ENCODE measurements at regions not wholly inside any gene's neighbourhood (a gene's known extent, or its start where the extent isn't known, plus 50 kb on each side); places are given as distances from the start of the nearest gene placed in this dataset.
"Not testable (repeated sequence)": the region's sequence is repeated elsewhere in the genome, so short reads cannot be mapped to it uniquely, and the experiment has no call there.

DNA sequence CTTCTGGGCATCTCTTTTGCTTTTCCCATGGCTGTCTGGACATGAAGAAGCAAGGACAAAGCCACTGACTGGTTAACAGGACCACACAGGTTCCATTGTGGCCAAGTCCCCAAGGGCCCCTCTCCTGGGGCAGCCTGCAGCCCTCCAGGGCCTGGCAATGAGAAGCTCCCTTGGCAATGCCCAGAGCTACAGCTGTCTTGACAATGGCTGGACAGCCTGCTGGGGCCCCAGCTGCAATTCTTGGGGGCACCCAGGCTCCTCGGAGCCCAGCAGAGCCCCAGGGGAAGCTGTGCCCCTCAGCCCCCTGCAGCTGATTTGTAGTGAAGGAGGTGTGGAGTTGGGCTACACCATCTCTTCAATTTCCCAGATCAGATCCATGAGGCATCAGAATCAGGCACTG, 384.9 kb upstream of the PODXL start:
- Mint-ChIP-seq H3K4me3 (no peak overlapping the region), H3K9me3 (ENCODE audit: insufficient read depth) (no peaks in the 10 kb centered on the region), H3K36me3 (ENCODE audit: low read depth) (no peaks in the 10 kb centered on the region), H3K27ac (no peak overlapping the region), H3K27me3 (ENCODE audit: low read depth) (peaks cover 5% of the 10 kb centered on the region), H3K4me1 (ENCODE audit: low read depth) (no peaks in the 10 kb centered on the region)
- DNase-seq (no peak), ATAC-seq (no peak)
- POLR2A ChIA-PET = no interaction called here
- CTCF ChIA-PET = no interaction called here

DNA sequence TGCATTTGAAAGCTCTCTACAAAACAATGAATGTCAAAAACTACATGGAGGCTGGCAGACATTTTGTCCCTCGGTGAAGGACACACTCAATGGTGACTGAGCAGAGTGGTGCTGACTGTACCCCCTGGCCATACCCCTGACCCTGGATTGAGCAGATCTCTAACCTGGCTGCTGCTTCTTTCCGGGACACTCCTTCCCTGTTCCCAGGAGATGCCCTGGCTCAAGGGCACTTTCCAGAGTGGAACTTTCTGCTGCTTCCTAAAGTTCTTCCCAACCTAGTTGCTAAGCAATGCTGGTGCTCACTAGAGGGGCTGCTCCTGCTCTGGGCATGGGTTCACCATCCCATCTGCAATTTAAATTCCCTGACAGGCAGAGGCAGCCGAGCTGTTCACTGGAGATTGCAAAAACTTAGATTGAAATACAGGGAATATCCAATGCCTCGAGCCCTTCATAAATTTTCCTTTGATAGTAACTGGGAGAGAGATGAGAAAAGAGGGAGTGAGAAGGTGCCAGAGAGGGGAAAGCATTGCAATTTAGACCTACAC, 384.3 kb upstream of the PODXL start:
- Mint-ChIP-seq H3K27ac (no peak overlapping the region), H3K36me3 (ENCODE audit: low read depth) (no peaks in the 10 kb centered on the region), H3K9me3 (ENCODE audit: insufficient read depth) (no peaks in the 10 kb centered on the region), H3K4me3 (no peak overlapping the region), H3K4me1 (ENCODE audit: low read depth) (no peaks in the 10 kb centered on the region), H3K27me3 (ENCODE audit: low read depth) (peaks cover 5% of the 10 kb centered on the region)
- CTCF ChIA-PET = no interaction called here
- POLR2A ChIA-PET = no interaction called here
- ATAC-seq (no peak), DNase-seq (no peak)

DNA sequence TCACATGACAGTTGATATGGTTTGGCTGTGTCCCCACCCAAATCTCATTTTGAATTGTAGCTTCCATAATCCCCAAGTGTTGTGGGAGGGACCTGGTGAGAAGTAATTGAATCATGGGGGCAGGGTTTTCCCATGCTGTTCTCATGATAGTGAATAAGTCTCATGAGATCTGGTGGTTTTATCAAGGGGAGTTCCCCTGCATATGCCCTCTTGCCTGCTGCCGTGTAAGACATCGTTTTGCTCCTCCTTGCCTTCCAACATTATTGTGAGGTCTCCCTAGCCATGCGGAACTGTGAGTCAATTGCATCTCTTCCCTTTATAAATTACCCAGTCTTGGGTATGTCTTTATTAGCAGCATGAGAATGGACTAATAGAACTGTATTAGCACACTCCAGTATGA, 382.4 kb upstream of the PODXL start:
- DNase-seq; H3K4me3 Mint-ChIP-seq; H3K36me3 Mint-ChIP-seq (ENCODE audit: low read depth); POLR2A ChIA-PET; H3K27ac Mint-ChIP-seq; CTCF ChIA-PET; H3K4me1 Mint-ChIP-seq (ENCODE audit: low read depth); H3K9me3 Mint-ChIP-seq (ENCODE audit: insufficient read depth); ATAC-seq; H3K27me3 Mint-ChIP-seq (ENCODE audit: low read depth): not testable (repeated sequence)

DNA sequence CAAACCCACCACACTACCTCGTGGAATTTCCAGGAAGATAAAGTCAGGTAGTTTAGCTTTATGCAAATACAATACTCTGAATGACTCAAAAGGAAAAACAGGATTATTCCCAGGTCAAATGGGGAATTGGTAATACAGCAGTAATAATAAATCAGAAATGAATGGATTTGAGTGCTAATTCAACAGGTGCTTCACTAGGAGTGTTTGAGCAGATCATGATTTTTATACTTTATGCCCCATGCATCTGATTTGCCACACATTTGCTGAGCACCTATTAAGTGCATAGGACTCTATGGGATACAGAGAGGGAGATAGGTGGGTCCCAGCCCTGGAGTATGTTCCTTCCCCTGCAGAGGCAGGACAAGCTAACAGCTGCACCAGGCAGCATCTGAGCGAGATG, 381.4 kb upstream of the PODXL start:
- no peaks in the 10 kb centered on the region for H3K4me1 Mint-ChIP-seq (ENCODE audit: low read depth)

DNA sequence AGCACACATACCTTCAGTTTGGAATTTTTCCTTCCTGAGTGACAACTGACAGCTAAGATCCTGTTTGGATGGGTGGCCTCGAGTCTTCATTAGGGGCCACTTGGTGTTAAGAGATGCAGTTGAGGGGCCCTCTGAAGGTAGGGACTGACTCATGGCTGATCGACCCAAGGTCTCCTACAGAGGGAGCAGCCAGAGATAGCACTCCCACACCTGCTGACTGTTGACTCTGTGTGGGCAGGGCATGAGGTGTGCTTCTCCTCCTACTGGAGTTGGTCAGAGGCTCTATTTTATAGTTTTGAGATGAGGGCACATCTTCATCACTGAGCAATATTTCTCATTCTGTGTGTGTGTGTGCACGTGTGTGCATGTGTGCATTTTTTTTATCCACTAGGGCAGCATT, 378.8 kb upstream of the PODXL start:
- no peak for DNase-seq
- H3K36me3 Mint-ChIP-seq (ENCODE audit: low read depth) = no peaks in the 10 kb centered on the region
- no peak for ATAC-seq
- no peaks in the 10 kb centered on the region for H3K9me3 Mint-ChIP-seq (ENCODE audit: insufficient read depth)
- ChIA-PET CTCF (interaction anchor here (0.9 kb wide), 1 partner anchor 10 kb away, joined by 3 read pairs; no protein-coding TSS in a partner anchor), POLR2A (no interaction called here)
- no peak overlapping the region for H3K27ac Mint-ChIP-seq
- H3K4me1 Mint-ChIP-seq (ENCODE audit: low read depth) = no peaks in the 10 kb centered on the region
- H3K4me3 Mint-ChIP-seq = no peak overlapping the region
- H3K27me3 Mint-ChIP-seq (ENCODE audit: low read depth) = peaks cover 3% of the 10 kb centered on the region

More for the DNA sequence above, 381.4 kb upstream of the PODXL start:
- no peak for DNase-seq
- peaks cover 5% of the 10 kb centered on the region for H3K27me3 Mint-ChIP-seq (ENCODE audit: low read depth)
- H3K36me3 Mint-ChIP-seq (ENCODE audit: low read depth) = no peaks in the 10 kb centered on the region
- ChIA-PET CTCF (no interaction called here), POLR2A (no interaction called here)
- H3K27ac Mint-ChIP-seq = no peak overlapping the region
- no peaks in the 10 kb centered on the region for H3K9me3 Mint-ChIP-seq (ENCODE audit: insufficient read depth)
- ATAC-seq = no peak
- no peak overlapping the region for H3K4me3 Mint-ChIP-seq

DNA sequence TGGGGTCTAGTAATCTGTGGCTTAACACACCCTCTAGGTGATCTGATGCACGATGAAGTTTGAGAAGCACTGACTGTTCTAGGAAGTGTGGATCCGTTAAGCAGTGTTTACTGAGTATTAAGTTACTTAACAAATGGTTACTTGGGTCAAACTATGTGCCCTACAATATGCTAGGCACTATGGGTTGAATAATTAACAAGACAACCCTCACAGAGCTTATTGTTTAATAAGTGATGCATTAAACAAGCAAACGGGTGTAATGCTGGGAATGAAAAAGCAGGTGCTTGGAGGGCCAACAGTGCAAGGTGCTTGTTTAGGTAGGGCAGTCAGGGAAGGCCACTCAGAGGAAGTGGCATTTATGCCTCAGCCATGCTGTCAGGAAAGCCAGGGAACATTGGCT, 378.0 kb upstream of the PODXL start:
- ATAC-seq = no peak
- no peaks in the 10 kb centered on the region for H3K36me3 Mint-ChIP-seq (ENCODE audit: low read depth)
- POLR2A ChIA-PET = no interaction called here
- H3K4me1 Mint-ChIP-seq (ENCODE audit: low read depth) = no peaks in the 10 kb centered on the region
- CTCF ChIA-PET = no interaction called here
- no peak for DNase-seq
- H3K9me3 Mint-ChIP-seq (ENCODE audit: insufficient read depth) = no peaks in the 10 kb centered on the region
- H3K4me3 Mint-ChIP-seq = no peak overlapping the region
- peaks cover 3% of the 10 kb centered on the region for H3K27me3 Mint-ChIP-seq (ENCODE audit: low read depth)
- H3K27ac Mint-ChIP-seq = no peak overlapping the region

DNA sequence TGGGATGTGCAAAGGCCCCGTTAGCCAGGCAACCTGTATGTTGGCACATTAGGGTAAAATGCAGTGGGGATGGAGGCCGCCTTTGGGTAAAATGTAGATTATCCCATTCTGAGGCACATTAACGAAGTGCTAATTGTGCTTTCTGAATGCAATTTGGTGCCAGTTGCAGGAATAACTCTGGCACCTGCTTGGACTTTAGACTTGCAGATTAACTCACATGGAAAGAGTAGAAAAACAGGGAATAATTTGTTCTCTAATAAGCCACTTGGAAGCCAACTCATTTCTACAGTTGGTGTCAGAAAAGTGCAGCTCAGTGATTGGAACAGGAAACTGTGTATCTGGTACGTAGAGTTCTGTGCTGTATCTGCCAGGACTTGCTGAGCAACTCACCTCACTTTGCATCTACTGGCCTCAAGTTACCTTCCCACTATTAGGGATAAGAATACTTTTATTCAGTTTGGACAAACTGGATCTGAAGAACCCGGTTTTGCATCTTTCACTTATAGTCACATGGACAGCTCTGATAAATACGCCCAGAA, 377.4 kb upstream of the PODXL start:
- peaks cover 3% of the 10 kb centered on the region for H3K27me3 Mint-ChIP-seq (ENCODE audit: low read depth)
- ChIA-PET POLR2A (no interaction called here), CTCF (no interaction called here)
- no peaks in the 10 kb centered on the region for H3K4me1 Mint-ChIP-seq (ENCODE audit: low read depth)
- H3K9me3 Mint-ChIP-seq (ENCODE audit: insufficient read depth) = no peaks in the 10 kb centered on the region
- ATAC-seq (no peak), DNase-seq (no peak)
- H3K36me3 Mint-ChIP-seq (ENCODE audit: low read depth) = no peaks in the 10 kb centered on the region
- H3K27ac Mint-ChIP-seq = no peak overlapping the region
- no peak overlapping the region for H3K4me3 Mint-ChIP-seq

DNA sequence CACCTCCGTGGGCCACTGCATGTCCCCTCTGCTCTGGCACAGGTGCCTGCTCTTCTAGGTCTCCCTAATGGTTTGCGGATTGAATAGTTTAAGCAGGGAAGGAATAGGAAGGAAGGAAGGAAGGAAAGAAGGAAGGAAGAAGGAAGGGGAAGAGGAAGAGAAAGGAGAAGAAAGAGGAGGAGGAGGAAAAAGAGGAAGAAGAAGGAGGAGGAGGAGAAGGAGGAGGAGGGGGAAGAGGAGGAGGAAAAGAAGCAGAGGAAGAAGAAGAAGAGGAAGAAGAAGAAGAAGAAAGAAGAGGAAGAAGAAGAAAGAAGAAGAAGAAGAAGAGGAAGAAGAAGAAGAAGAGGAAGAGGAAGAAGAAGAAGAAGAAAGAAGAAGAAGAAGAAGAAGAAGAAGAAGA, 376.8 kb upstream of the PODXL start:
- H3K27me3 Mint-ChIP-seq (ENCODE audit: low read depth); H3K27ac Mint-ChIP-seq; H3K4me3 Mint-ChIP-seq; H3K9me3 Mint-ChIP-seq (ENCODE audit: insufficient read depth); CTCF ChIA-PET; ATAC-seq; DNase-seq; H3K4me1 Mint-ChIP-seq (ENCODE audit: low read depth); H3K36me3 Mint-ChIP-seq (ENCODE audit: low read depth); POLR2A ChIA-PET: not testable (repeated sequence)

DNA sequence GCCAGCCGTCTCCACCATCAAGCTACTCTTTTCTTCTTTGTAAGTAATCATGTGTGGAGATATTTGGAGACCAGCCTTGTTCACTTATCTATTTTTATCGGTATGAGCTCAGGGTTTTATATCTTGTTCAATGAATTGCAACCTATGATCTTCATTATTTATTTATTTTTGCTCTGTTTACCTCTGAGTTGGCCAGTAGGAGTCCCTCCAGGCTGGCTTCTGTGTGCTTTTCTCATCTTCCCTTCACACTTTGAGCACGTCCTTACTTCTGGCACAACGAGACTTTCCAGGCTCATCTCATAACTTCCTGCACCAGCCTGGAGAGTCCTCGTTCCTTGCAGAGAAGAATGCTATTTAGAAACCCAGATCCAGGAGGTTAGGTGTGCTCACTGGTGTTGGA, 375.8 kb upstream of the PODXL start:
- ATAC-seq (no peak), DNase-seq (no peak)
- Mint-ChIP-seq H3K27me3 (ENCODE audit: low read depth) (peaks cover 3% of the 10 kb centered on the region), H3K4me3 (no peak overlapping the region), H3K27ac (no peak overlapping the region), H3K4me1 (ENCODE audit: low read depth) (no peaks in the 10 kb centered on the region), H3K36me3 (ENCODE audit: low read depth) (no peaks in the 10 kb centered on the region), H3K9me3 (ENCODE audit: insufficient read depth) (no peaks in the 10 kb centered on the region)
- CTCF ChIA-PET = no interaction called here
- POLR2A ChIA-PET = no interaction called here

DNA sequence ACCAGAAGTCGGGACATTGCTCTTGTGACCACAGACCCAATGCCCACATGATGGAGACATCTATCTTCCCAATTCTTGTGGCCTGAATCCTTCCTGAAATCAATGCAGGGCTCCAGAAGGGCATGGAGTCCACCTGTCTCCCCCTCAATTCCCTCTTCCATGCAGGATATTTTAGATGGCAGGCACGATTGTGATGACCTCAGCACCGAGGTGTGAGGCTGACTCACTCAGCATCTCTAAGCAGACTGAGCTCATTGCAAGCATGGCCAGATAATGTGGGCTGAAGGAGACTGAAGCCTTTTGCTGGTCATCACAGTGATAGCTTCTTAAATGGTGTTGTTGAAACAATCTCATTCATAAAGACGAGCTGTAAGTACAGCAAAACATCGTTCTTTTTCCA, 374.9 kb upstream of the PODXL start:
- Mint-ChIP-seq H3K36me3 (ENCODE audit: low read depth) (no peaks in the 10 kb centered on the region), H3K4me3 (no peak overlapping the region), H3K9me3 (ENCODE audit: insufficient read depth) (no peaks in the 10 kb centered on the region), H3K27me3 (ENCODE audit: low read depth) (no peaks in the 10 kb centered on the region), H3K27ac (no peak overlapping the region), H3K4me1 (ENCODE audit: low read depth) (no peaks in the 10 kb centered on the region)
- ChIA-PET POLR2A (no interaction called here), CTCF (no interaction called here)
- DNase-seq = no peak
- no peak for ATAC-seq

DNA sequence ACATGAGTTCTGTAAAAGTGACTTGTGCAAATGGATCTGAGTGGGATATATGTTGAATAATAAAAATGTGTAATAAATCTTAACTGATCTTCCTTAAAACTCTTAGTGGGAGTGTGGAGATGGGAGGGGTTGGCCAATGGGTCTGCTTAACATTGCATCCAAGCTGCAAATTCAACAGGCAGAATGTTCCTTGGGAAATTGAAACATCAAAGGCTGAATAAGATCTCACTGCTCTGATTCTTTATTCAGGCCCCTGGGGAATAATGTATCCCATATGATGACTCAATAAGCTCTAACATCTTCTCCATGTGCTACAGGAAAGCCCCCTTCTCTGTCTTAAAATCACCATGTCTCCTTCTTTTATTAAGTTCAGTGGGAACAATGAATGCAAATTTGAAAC, 373.2 kb upstream of the PODXL start:
- ChIA-PET POLR2A (no interaction called here), CTCF (no interaction called here)
- ATAC-seq (no peak), DNase-seq (no peak)
- Mint-ChIP-seq H3K9me3 (ENCODE audit: insufficient read depth) (no peaks in the 10 kb centered on the region), H3K27ac (no peak overlapping the region), H3K4me3 (no peak overlapping the region), H3K27me3 (ENCODE audit: low read depth) (peaks cover 3% of the 10 kb centered on the region), H3K36me3 (ENCODE audit: low read depth) (no peaks in the 10 kb centered on the region), H3K4me1 (ENCODE audit: low read depth) (no peaks in the 10 kb centered on the region)

DNA sequence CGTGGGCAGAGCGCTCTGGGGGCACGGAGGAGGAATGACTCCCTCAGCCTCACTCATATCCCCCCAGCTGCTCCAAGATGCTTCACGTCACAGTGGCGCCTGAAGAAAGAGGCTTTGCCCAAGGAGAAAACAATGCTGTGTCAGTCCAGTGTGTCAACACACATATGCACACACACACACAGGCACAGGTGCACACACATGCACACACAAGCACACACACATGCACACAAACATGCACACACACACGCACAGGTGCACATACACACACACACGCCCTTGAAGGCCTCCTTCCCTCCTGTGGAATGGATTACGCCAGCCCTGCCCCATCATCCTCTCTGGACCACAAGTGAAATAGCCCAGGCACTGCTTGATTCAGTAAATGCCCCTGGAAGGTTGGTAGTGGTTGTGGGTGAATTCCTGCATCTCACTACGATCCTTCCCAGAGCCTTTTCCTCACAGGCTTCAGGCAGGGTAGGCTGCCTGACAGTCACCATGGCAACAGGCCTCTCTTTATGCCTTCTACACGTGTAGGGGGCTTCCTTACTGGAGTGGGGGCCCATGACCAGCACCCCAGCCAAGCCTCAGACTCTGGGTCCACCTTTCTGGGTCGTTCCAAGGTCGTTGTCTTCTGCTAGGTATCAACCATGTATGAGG, 371.5 kb upstream of the PODXL start:
- ATAC-seq (no peak), DNase-seq (no peak)
- no peaks in the 10 kb centered on the region for H3K9me3 Mint-ChIP-seq (ENCODE audit: insufficient read depth)
- no peaks in the 10 kb centered on the region for H3K4me1 Mint-ChIP-seq (ENCODE audit: low read depth)
- peaks cover 3% of the 10 kb centered on the region for H3K27me3 Mint-ChIP-seq (ENCODE audit: low read depth)
- ChIA-PET CTCF (interaction anchor here (1.4 kb wide), 1 partner anchor 17 kb away, joined by 3 read pairs; no protein-coding TSS in a partner anchor), POLR2A (no interaction called here)
- H3K36me3 Mint-ChIP-seq (ENCODE audit: low read depth) = no peaks in the 10 kb centered on the region
- no peak overlapping the region for H3K4me3 Mint-ChIP-seq
- H3K27ac Mint-ChIP-seq = no peak overlapping the region

DNA sequence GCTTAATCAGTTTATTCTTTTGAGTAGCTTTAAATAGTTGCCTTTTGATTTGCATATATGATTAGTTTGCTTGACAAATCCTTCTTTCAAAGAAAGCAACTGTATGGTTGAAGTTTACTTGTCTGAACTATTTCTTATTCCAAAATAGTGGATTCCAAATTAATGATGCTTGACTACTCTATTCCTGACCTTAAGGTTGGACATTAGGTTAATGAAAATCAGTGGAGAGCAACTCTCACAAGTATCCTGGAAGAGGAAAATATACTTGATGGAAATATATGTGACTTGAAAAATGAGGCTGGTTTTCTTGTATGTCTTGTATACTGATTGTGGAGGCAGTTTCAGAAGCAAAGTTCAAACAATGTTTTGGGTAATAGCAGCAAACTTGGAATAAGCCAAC, 369.2 kb upstream of the PODXL start:
- CTCF ChIA-PET = no interaction called here
- POLR2A ChIA-PET = no interaction called here
- H3K9me3 Mint-ChIP-seq (ENCODE audit: insufficient read depth) = no peaks in the 10 kb centered on the region
- ATAC-seq (no peak), DNase-seq (no peak)
- H3K27me3 Mint-ChIP-seq (ENCODE audit: low read depth) = peaks cover 3% of the 10 kb centered on the region
- no peak overlapping the region for H3K27ac Mint-ChIP-seq
- no peaks in the 10 kb centered on the region for H3K4me1 Mint-ChIP-seq (ENCODE audit: low read depth)
- H3K36me3 Mint-ChIP-seq (ENCODE audit: low read depth) = no peaks in the 10 kb centered on the region
- H3K4me3 Mint-ChIP-seq = no peak overlapping the region
